ENCODE measurements at regions not wholly inside any gene's neighbourhood (a gene's known extent, or its start where the extent isn't known, plus 50 kb on each side); places are given as distances from the start of the nearest gene placed in this dataset.

- TF ChIP-seq ZNF274 (IDR thresholded peaks at IDR 0.05; ENCODE audit: low read depth, low read length) (no peak), SUZ12 (IDR thresholded peaks at IDR 0.05; ENCODE audit: extremely low read depth, insufficient read depth, insufficient read length) (no peak), YY1 (IDR thresholded peaks at IDR 0.05; ENCODE audit: insufficient read depth, insufficient read length) (no peak)
- H3K4me3 ChIP-seq (ENCODE audit: insufficient read length, low read depth) = no peak overlapping the region
- no peaks in the 10 kb centered on the region for H3K4me1 ChIP-seq (ENCODE audit: insufficient read depth, insufficient read length)
- H3K36me3 ChIP-seq (ENCODE audit: insufficient read depth, insufficient read length, low read length) = no peaks in the 10 kb centered on the region
- no peaks in the 10 kb centered on the region for H3K9me3 ChIP-seq (ENCODE audit: insufficient read depth, low read length)
- H3K27me3 ChIP-seq (ENCODE audit: insufficient read depth, insufficient read length) = no peaks in the 10 kb centered on the region
- no peak overlapping the region for H3K9ac ChIP-seq (ENCODE audit: insufficient read length, low read depth)
- DNase-seq (ENCODE audit: low read depth, low spot score) = no peak
Observed at GRCh38 chr4:100778431-100778830, 260.6 kb upstream of the EMCN start.

- Histone ChIP-seq H3K4me3 (ENCODE audit: insufficient read length, low read depth) (no peak overlapping the region), H3K9me3 (ENCODE audit: insufficient read depth, low read length) (no peaks in the 10 kb centered on the region), H3K9ac (ENCODE audit: insufficient read length, low read depth) (no peak overlapping the region), H3K27me3 (ENCODE audit: insufficient read depth, insufficient read length) (no peaks in the 10 kb centered on the region), H3K36me3 (ENCODE audit: insufficient read depth, insufficient read length, low read length) (no peaks in the 10 kb centered on the region), H3K4me1 (ENCODE audit: insufficient read depth, insufficient read length) (no peaks in the 10 kb centered on the region)
- no peak for TF ChIP-seq SUZ12 (IDR thresholded peaks at IDR 0.05; ENCODE audit: extremely low read depth, insufficient read depth, insufficient read length)
- no peak for TF ChIP-seq ZNF274 (IDR thresholded peaks at IDR 0.05; ENCODE audit: low read depth, low read length)
- no peak for TF ChIP-seq YY1 (IDR thresholded peaks at IDR 0.05; ENCODE audit: insufficient read depth, insufficient read length)
- no peak for DNase-seq (ENCODE audit: low read depth, low spot score)
Observed at GRCh38 chr4:100762738-100763137, 244.9 kb upstream of the EMCN start.

- no peak for TF ChIP-seq SUZ12 (IDR thresholded peaks at IDR 0.05; ENCODE audit: extremely low read depth, insufficient read depth, insufficient read length)
- TF ChIP-seq ZNF274 (IDR thresholded peaks at IDR 0.05; ENCODE audit: low read depth, low read length) = no peak
- TF ChIP-seq YY1 (IDR thresholded peaks at IDR 0.05; ENCODE audit: insufficient read depth, insufficient read length) = no peak
- DNase-seq (ENCODE audit: low read depth, low spot score) = no peak
- no peak overlapping the region for H3K9ac ChIP-seq (ENCODE audit: insufficient read length, low read depth)
- H3K36me3 ChIP-seq (ENCODE audit: insufficient read depth, insufficient read length, low read length) = no peaks in the 10 kb centered on the region
- no peak overlapping the region for H3K4me3 ChIP-seq (ENCODE audit: insufficient read length, low read depth)
- H3K4me1 ChIP-seq (ENCODE audit: insufficient read depth, insufficient read length) = no peaks in the 10 kb centered on the region
- H3K9me3 ChIP-seq (ENCODE audit: insufficient read depth, low read length) = peaks cover 12% of the 10 kb centered on the region; the same call in 1 of the 2 replicates
- no peaks in the 10 kb centered on the region for H3K27me3 ChIP-seq (ENCODE audit: insufficient read depth, insufficient read length)
Observed at GRCh38 chr4:100754751-100755150, 236.9 kb upstream of the EMCN start.

GRCh38 chr4:100746141-100746739, 228.4 kb upstream of the EMCN start:
- Histone ChIP-seq H3K4me3 (ENCODE audit: insufficient read length, low read depth) (no peak overlapping the region), H3K27me3 (ENCODE audit: insufficient read depth, insufficient read length) (no peaks in the 10 kb centered on the region), H3K4me1 (ENCODE audit: insufficient read depth, insufficient read length) (no peaks in the 10 kb centered on the region), H3K9ac (ENCODE audit: insufficient read length, low read depth) (no peak overlapping the region), H3K36me3 (ENCODE audit: insufficient read depth, insufficient read length, low read length) (no peaks in the 10 kb centered on the region), H3K9me3 (ENCODE audit: insufficient read depth, low read length) (peaks cover 4% of the 10 kb centered on the region; the same call in 1 of the 2 replicates)
- TF ChIP-seq ZNF274 (IDR thresholded peaks at IDR 0.05; ENCODE audit: low read depth, low read length) = no peak
- TF ChIP-seq YY1 (IDR thresholded peaks at IDR 0.05; ENCODE audit: insufficient read depth, insufficient read length) = no peak
- TF ChIP-seq SUZ12 (IDR thresholded peaks at IDR 0.05; ENCODE audit: extremely low read depth, insufficient read depth, insufficient read length) = no peak
- DNase-seq (ENCODE audit: low read depth, low spot score) = no peak

GRCh38 chr4:100742045-100742444, 224.2 kb upstream of the EMCN start:
- Histone ChIP-seq H3K27me3 (ENCODE audit: insufficient read depth, insufficient read length) (no peaks in the 10 kb centered on the region), H3K4me1 (ENCODE audit: insufficient read depth, insufficient read length) (no peaks in the 10 kb centered on the region), H3K9me3 (ENCODE audit: insufficient read depth, low read length) (no peaks in the 10 kb centered on the region), H3K9ac (ENCODE audit: insufficient read length, low read depth) (no peak overlapping the region), H3K36me3 (ENCODE audit: insufficient read depth, insufficient read length, low read length) (no peaks in the 10 kb centered on the region), H3K4me3 (ENCODE audit: insufficient read length, low read depth) (no peak overlapping the region)
- TF ChIP-seq ZNF274 (IDR thresholded peaks at IDR 0.05; ENCODE audit: low read depth, low read length) (no peak), YY1 (IDR thresholded peaks at IDR 0.05; ENCODE audit: insufficient read depth, insufficient read length) (no peak), SUZ12 (IDR thresholded peaks at IDR 0.05; ENCODE audit: extremely low read depth, insufficient read depth, insufficient read length) (no peak)
- no peak for DNase-seq (ENCODE audit: low read depth, low spot score)

- DNase-seq (ENCODE audit: low read depth, low spot score) = no peak
- Histone ChIP-seq H3K4me3 (ENCODE audit: insufficient read length, low read depth) (no peak overlapping the region), H3K9ac (ENCODE audit: insufficient read length, low read depth) (no peak overlapping the region), H3K4me1 (ENCODE audit: insufficient read depth, insufficient read length) (no peaks in the 10 kb centered on the region), H3K27me3 (ENCODE audit: insufficient read depth, insufficient read length) (no peaks in the 10 kb centered on the region), H3K9me3 (ENCODE audit: insufficient read depth, low read length) (no peaks in the 10 kb centered on the region), H3K36me3 (ENCODE audit: insufficient read depth, insufficient read length, low read length) (no peaks in the 10 kb centered on the region)
- TF ChIP-seq ZNF274 (IDR thresholded peaks at IDR 0.05; ENCODE audit: low read depth, low read length) = no peak
- TF ChIP-seq SUZ12 (IDR thresholded peaks at IDR 0.05; ENCODE audit: extremely low read depth, insufficient read depth, insufficient read length) = no peak
- no peak for TF ChIP-seq YY1 (IDR thresholded peaks at IDR 0.05; ENCODE audit: insufficient read depth, insufficient read length)
Observed at GRCh38 chr4:100739426-100739825, 221.6 kb upstream of the EMCN start.

GRCh38 chr4:100738196-100739165, 220.7 kb upstream of the EMCN start:
- Histone ChIP-seq H3K27me3 (ENCODE audit: insufficient read depth, insufficient read length) (no peaks in the 10 kb centered on the region), H3K9me3 (ENCODE audit: insufficient read depth, low read length) (no peaks in the 10 kb centered on the region), H3K4me3 (ENCODE audit: insufficient read length, low read depth) (no peak overlapping the region), H3K36me3 (ENCODE audit: insufficient read depth, insufficient read length, low read length) (no peaks in the 10 kb centered on the region), H3K9ac (ENCODE audit: insufficient read length, low read depth) (no peak overlapping the region), H3K4me1 (ENCODE audit: insufficient read depth, insufficient read length) (no peaks in the 10 kb centered on the region)
- no peak for DNase-seq (ENCODE audit: low read depth, low spot score)
- TF ChIP-seq SUZ12 (IDR thresholded peaks at IDR 0.05; ENCODE audit: extremely low read depth, insufficient read depth, insufficient read length) (no peak), YY1 (IDR thresholded peaks at IDR 0.05; ENCODE audit: insufficient read depth, insufficient read length) (no peak), ZNF274 (IDR thresholded peaks at IDR 0.05; ENCODE audit: low read depth, low read length) (no peak)

Measured in NT2/D1 (cell line).